T-helper 1 cell treated with Interleukin-12 subunit alpha and Interleukin-12 subunit beta and Interleukin-4 antibody, amounts not matched to agents 30 ng/mL and 1 ng/mL, for 36 hours (primary cell): ENCODE measurements at regions not wholly inside any gene's neighbourhood (a gene's known extent, or its start where the extent isn't known, plus 50 kb on each side); places are given as distances from the start of the nearest gene placed in this dataset.

Experiments used
- intact Hi-C: fragments of 100-400 bp; cut with micrococcal nuclease; formaldehyde crosslinking; loops from one replicate; pipeline ENCODE4 v1.15.1; 2024

- intact Hi-C loops = no loop called here
Observed at GRCh38 chr5:174356536-174356935, 311.0 kb downstream of the NSG2 start.

GRCh38 chr5:174358276-174358675, 312.8 kb downstream of the NSG2 start:
- intact Hi-C loops = no loop called here

DNA sequence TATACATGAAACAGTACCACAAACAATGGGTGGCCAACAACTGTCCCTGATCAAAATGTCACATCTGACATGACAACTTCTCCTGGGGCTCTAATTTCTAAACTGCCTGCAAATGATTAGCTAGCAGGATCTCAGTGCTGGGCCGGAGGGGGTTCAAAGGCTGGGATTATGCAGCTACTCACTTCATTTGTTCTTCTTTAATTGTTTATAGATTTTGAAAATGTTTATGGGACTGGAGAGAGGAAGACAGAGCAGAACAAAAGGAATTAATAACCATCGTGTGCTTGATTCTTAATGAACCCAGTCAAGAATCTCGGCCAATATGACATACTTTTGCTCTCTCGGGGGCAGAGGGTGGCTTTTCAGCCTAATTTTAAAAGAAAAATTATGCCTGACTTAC, 313.6 kb downstream of the NSG2 start:
- intact Hi-C loops = no loop called here

- intact Hi-C loops = no loop called here
Observed at GRCh38 chr5:174362514-174362913, 317.0 kb downstream of the NSG2 start.

- intact Hi-C loops = no loop called here
Observed at GRCh38 chr5:174363934-174364333, 318.4 kb downstream of the NSG2 start.

DNA sequence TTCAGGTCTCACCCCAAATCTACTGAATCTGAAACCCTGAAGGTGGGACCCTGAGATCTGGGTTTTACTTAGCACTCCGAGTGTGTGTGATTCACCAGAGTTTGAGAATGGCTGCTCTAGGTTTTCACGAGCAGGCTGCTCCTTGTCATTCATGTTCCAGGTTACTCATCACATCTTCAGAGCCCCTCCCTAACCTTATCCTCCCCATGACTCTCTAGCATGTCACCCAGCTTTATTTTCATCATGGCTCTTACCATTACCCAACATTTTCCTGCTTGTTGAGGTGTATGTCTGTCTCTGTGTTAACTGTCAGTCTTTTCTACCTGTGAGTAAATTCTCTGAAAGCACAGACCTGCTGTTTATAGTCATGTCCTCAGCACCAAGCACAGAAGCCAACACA, 319.2 kb downstream of the NSG2 start:
- intact Hi-C loops = no loop called here

- intact Hi-C loops = no loop called here
Observed at GRCh38 chr5:174371600-174372094, 326.1 kb downstream of the NSG2 start.

- intact Hi-C loops = no loop called here
Observed at GRCh38 chr5:174374206-174374605, 328.7 kb downstream of the NSG2 start.

DNA sequence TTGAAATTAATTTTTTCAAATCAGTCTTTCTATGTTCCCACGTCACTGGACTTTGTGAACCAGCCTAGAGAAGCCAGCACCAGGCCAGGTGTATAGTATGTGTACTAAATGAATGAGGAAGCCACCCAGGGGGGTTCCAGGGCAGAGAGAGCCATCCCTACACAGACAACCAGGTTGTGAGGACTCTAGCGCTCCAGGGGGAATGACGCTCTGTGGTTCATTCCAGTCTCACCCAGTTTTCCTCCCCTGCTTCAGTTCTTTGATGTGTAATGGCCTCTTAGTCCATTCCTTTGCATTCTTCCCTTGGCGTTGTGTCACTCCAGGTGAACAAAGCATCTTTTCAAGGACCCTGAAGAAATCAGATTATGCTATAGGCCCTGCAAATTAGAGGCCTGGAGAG, 330.6 kb downstream of the NSG2 start:
- intact Hi-C loops = no loop called here

- intact Hi-C loops = no loop called here
Observed at GRCh38 chr5:174376726-174377373, 331.3 kb downstream of the NSG2 start.

DNA sequence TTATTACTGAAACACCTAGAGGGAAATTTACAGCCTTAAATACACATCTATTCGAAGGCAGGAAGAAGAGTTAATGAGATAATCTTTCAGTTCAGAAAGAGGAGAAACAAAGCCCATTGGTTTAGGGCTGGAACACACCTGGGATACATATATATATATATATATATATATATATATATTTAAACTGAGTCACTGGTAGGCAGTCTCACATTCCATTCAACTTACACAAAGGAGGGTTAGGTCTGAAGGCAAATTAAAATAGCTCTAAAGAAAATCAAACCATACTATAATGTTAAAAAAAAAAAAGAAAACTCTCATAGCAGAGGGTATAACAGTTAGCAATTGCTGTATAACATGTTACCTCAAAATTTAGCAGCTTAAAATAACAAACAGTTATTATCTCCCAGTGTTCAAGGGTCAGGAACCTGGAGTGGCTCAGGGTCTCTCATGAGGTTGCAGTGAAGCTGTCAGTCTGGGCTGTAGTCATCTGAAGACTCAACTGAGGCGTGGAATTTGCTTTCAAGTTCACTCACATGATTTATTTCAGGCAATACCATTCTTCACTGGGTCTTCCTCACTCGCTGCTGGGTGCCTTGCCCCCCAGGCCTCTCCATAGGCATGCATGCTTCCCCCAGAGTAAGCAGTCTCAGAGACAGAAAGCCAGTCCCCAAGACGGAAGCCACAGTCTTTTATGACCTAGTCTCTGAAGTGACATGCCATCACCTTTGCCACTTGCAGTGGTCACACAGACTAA, 332.8 kb downstream of the NSG2 start:
- intact Hi-C loops = no loop called here

DNA sequence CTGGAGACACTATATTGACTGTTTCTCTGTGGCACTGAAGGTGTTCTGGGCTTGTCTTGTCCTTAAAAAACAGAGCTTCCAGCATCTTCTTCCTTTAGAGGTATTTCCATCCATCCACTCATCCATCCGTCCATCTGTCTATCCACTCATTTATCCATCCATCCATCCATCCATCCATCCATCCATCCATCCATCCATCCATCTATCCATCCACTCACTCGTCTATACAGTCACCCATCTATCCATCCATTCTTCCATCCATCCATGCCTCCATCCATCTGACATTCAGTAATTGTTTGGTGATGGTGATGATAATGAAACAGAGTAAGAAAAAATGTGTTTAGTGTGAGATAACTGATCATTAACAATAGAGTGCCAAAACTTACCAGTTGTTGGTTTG, 334.8 kb downstream of the NSG2 start:
- intact Hi-C loops = no loop called here

DNA sequence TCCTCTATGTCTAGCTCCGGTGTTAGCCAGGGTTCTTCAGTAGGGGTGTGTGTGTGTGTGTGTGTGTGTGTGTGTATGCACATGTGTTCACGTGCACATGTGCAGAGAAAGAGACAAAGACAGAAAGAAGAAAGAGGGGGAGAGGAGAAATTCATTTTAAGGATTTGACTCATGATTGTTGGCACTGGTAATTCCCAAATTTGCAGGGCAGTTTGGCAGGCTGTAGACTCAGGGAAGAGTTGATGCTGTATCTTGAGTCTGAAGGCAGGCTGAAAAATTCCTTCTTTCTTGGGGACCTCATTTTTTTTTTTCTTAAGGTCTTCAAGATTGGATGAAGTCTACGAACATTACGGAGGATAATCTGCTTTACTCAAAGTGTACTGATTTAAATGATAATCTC, 335.7 kb downstream of the NSG2 start:
- intact Hi-C loops = no loop called here

DNA sequence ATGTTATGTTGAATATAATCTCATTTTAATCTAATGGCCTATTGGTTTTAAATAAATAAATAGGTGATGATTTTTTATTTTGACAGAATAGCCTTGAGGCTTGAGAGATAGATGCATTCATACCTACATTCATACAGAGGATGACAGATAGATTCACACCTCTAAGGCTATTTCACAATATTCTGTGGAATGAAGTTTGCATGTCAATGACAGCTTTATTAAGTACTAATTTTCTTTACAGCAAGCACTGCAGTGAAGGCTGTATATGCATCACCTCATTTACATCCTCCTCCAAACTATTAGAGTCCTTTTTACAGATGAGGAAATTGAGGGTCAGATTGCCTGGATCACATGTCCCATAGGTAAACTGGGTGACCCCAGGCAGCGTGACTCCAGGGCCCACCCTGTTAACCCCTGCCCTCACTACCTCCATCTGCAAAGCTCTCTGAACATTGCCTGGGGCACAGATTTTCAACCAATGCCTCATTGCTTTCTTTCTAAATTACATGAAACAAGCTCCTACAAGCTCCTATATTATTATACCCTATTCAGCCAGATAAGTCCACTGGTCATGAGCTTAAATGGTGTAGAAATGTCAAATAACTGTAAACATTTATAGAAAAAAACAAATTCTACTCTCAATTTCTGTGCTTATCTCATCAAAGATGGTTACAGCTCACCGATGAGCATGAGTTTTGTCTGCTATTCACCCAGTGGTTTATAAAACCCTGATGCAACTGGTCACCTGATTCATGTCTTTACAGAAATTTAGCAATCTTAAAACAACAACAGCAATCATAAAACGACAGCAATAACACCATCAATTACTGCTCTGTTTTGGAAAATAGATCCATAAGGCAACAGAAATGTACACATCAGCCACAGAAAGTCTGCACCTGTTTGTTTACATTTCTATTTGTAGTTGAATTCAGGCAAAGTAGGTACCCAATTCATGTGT, 338.0 kb downstream of the NSG2 start:
- intact Hi-C loops = no loop called here

DNA sequence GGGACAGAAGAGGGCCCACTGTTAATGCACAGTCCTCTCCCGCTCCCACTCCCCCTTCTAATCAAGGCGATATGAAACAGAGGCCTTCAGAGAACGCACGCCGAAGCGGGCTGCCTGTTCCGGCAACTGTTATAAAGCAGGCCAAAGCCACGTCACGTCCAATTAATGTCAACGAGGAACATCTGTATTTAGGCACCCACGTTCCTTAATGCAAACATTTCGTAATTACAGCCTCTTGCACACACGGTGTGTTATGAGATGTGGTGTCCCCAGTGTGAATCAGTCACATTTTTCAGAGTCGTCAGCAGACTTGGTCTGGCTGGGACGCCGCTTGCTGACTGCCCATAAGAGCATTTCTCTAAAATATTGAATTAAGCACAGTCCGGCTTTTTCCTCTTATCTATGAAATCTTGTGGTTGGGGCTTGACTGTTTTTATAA, 339.0 kb downstream of the NSG2 start:
- intact Hi-C loops = no loop called here

GRCh38 chr5:174386306-174386705, 338.1 kb upstream of the MSX2 start:
- intact Hi-C loops = no loop called here

DNA sequence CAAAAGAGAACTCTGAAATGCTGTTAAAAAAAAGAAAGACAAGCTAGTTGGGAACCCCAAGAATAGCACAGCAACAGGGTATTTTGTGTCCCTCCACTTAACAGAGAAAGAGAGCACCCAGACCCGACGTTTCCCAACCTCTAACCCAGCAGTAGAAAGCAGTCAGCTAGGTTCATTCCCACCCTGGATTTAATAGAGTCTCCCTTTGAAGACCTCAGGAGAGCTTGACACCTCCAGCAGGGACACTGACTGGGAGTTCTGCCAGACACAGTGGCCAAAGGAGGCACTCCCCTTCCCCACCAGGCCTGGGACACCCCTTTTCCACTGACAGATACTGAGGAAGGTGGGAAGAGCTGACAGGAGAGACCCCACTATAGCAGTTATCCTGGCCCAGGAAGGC, 337.5 kb upstream of the MSX2 start:
- intact Hi-C loops = no loop called here

DNA sequence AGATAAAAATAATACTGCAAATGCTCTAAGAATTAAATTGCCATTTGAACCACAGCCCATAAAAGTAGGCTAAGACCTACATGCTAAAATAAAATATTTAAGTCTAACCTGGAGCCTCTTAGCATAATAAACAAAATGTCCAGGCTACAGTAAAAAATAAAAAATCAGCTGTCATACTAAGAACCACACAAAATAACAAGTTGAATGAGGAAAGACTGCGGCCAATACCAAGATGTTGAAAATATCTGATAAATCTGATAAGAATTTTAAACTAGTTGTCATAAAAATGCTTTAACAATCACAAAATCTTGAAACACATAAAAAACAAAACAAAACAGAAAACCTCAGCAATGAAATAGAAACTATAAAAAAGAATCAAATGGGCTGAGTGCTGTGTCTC, 336.9 kb upstream of the MSX2 start:
- intact Hi-C loops = no loop called here

- intact Hi-C loops = no loop called here
Observed at GRCh38 chr5:174392892-174393291, 331.5 kb upstream of the MSX2 start.

DNA sequence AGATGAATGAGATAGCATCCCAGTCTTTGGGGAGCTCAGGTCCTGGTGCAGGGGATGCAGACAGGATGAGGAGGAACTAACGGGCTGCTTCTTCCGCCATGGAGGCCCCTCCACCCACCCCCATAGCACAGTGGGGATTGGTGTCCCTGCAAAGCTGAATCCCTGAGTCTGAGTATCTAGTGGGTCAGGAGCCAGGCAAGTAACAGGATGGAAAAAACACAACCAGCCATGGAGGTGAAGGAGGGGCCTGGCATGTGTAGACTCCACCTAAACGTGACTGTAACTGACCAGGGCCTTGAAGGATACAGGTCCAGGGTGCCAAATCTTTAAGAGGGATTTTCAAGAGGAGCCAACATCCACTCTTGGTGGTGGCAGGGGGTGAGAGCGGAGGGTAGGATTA, 327.8 kb upstream of the MSX2 start:
- intact Hi-C loops = no loop called here

- intact Hi-C loops = no loop called here
Observed at GRCh38 chr5:174397206-174397605, 327.2 kb upstream of the MSX2 start.

DNA sequence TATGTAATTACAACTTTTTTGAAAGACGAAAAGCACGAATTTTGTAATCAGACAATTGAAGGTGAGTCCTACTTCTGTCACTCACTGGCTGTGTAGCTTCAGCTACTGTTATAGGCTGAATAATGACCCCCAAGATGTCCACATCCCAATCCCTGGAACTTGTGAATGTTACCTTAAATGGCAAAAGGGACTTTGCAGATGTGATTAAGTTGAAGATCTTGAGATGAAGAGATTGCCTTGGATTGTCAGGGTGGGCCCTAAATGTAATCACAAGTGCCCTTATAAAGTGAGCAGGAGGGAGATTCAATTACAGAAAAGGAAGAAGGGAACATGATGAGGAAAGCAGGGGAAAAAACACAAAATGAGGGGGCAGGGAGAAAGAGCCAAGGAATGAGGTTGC, 326.2 kb upstream of the MSX2 start:
- intact Hi-C loops = no loop called here
